MG63 (cell line): ENCODE measurements at regions not wholly inside any gene's neighbourhood (a gene's known extent, or its start where the extent isn't known, plus 50 kb on each side); places are given as distances from the start of the nearest gene placed in this dataset.
"Not testable (repeated sequence)": the region's sequence is repeated elsewhere in the genome, so short reads cannot be mapped to it uniquely, and the experiment has no call there.

ENCODE experiments used
- DNase-seq: peaks from one replicate; pipeline ENCODE4 v3.0.0-alpha.2; 2020
- H3K27me3 ChIP-seq: fragments of 250-450 bp; sonication (Bioruptor Pico); 2 replicates; pipeline ENCODE4 v1.5.1; 2020; ENCODE audit warnings: mild to moderate bottlenecking, moderate library complexity
- H3K36me3 ChIP-seq: fragments of 250-450 bp; sonication (Bioruptor Pico); 2 replicates; pipeline ENCODE4 v1.5.1; 2020; ENCODE audit warnings: mild to moderate bottlenecking, moderate library complexity
- H3K4me3 ChIP-seq: fragments of 250-450 bp; sonication (Bioruptor Pico); 2 replicates; pipeline ENCODE4 v1.5.1; 2020; ENCODE audit warnings: mild to moderate bottlenecking, moderate library complexity
- H3K9me3 ChIP-seq: fragments of 250-450 bp; sonication (Bioruptor Pico); 2 replicates; pipeline ENCODE4 v1.5.1; 2020; ENCODE audit warnings: mild to moderate bottlenecking, moderate library complexity

- Histone ChIP-seq H3K9me3 (peaks cover 6% of the 10 kb centered on the region; the same call in 1 of the 2 replicates), H3K27me3 (peaks cover 48% of the 10 kb centered on the region), H3K4me3 (no peak overlapping the region), H3K36me3 (no peaks in the 10 kb centered on the region)
- DNase-seq, result peak; percentile 78
Measured at GRCh38 chr20:48538058-48538825, 289.6 kb downstream of the PREX1 start.

GRCh38 chr20:48536206-48536605 is 291.6 kb downstream of the PREX1 start:
- no peak overlapping the region for H3K4me3 ChIP-seq
- H3K27me3 ChIP-seq, result peaks cover 44% of the 10 kb centered on the region
- H3K9me3 ChIP-seq, result no peaks in the 10 kb centered on the region
- no peaks in the 10 kb centered on the region for H3K36me3 ChIP-seq
- no peak for DNase-seq

- no peak for DNase-seq
- Histone ChIP-seq H3K27me3 (peaks cover 46% of the 10 kb centered on the region), H3K4me3 (no peak overlapping the region), H3K36me3 (no peaks in the 10 kb centered on the region), H3K9me3 (no peaks in the 10 kb centered on the region)
Measured at GRCh38 chr20:48535556-48535955, 292.2 kb downstream of the PREX1 start.

GRCh38 chr20:48532028-48532427 is 295.8 kb downstream of the PREX1 start:
- no peak overlapping the region for H3K4me3 ChIP-seq
- H3K36me3 ChIP-seq, result no peaks in the 10 kb centered on the region
- DNase-seq, result no peak
- peaks cover 47% of the 10 kb centered on the region for H3K27me3 ChIP-seq
- H3K9me3 ChIP-seq, result no peaks in the 10 kb centered on the region

- H3K4me3 ChIP-seq, result no peak overlapping the region
- no peaks in the 10 kb centered on the region for H3K9me3 ChIP-seq
- no peaks in the 10 kb centered on the region for H3K36me3 ChIP-seq
- H3K27me3 ChIP-seq, result peaks cover 52% of the 10 kb centered on the region
- no peak for DNase-seq
Measured at GRCh38 chr20:48531505-48531904, 296.3 kb downstream of the PREX1 start.

- DNase-seq, result peak; percentile 29
- Histone ChIP-seq H3K9me3 (no peaks in the 10 kb centered on the region), H3K27me3 (peaks cover 56% of the 10 kb centered on the region), H3K36me3 (no peaks in the 10 kb centered on the region), H3K4me3 (no peak overlapping the region)
Measured at GRCh38 chr20:48530957-48531356, 296.8 kb downstream of the PREX1 start.

GRCh38 chr20:48528346-48528745 is 299.5 kb downstream of the PREX1 start:
- no peaks in the 10 kb centered on the region for H3K9me3 ChIP-seq
- no peaks in the 10 kb centered on the region for H3K36me3 ChIP-seq
- no peak overlapping the region for H3K4me3 ChIP-seq
- no peak for DNase-seq
- H3K27me3 ChIP-seq, result peaks cover 44% of the 10 kb centered on the region

GRCh38 chr20:48527771-48528170 is 300.0 kb downstream of the PREX1 start:
- no peaks in the 10 kb centered on the region for H3K36me3 ChIP-seq
- no peak overlapping the region for H3K4me3 ChIP-seq
- peaks cover 38% of the 10 kb centered on the region for H3K27me3 ChIP-seq
- H3K9me3 ChIP-seq, result no peaks in the 10 kb centered on the region
- no peak for DNase-seq

- H3K9me3 ChIP-seq, result no peaks in the 10 kb centered on the region
- DNase-seq, result no peak
- H3K4me3 ChIP-seq, result no peak overlapping the region
- no peaks in the 10 kb centered on the region for H3K36me3 ChIP-seq
- H3K27me3 ChIP-seq, result peaks cover 36% of the 10 kb centered on the region
Measured at GRCh38 chr20:48526936-48527335, 300.9 kb downstream of the PREX1 start.

- Histone ChIP-seq H3K4me3 (no peak overlapping the region), H3K9me3 (no peaks in the 10 kb centered on the region), H3K27me3 (peaks cover 26% of the 10 kb centered on the region), H3K36me3 (no peaks in the 10 kb centered on the region)
- DNase-seq, result no peak
Measured at GRCh38 chr20:48525400-48525799, 302.4 kb downstream of the PREX1 start.

- Histone ChIP-seq H3K27me3 (peaks cover 17% of the 10 kb centered on the region), H3K9me3 (no peaks in the 10 kb centered on the region), H3K4me3 (no peak overlapping the region), H3K36me3 (no peaks in the 10 kb centered on the region)
- no peak for DNase-seq
Measured at GRCh38 chr20:48524582-48524981, 303.2 kb downstream of the PREX1 start.

- DNase-seq, result peak; percentile 40
Measured at GRCh38 chr20:48523191-48523995, 304.4 kb downstream of the PREX1 start.

GRCh38 chr20:48521121-48521520 is 306.7 kb downstream of the PREX1 start:
- DNase-seq, result no peak
- Histone ChIP-seq H3K9me3 (no peaks in the 10 kb centered on the region), H3K36me3 (no peaks in the 10 kb centered on the region), H3K4me3 (no peak overlapping the region), H3K27me3 (peaks cover 9% of the 10 kb centered on the region)

More at GRCh38 chr20:48523191-48523995, 304.4 kb downstream of the PREX1 start:
- H3K27me3 ChIP-seq, result peaks cover 15% of the 10 kb centered on the region
- no peaks in the 10 kb centered on the region for H3K9me3 ChIP-seq
- no peak overlapping the region for H3K4me3 ChIP-seq
- no peaks in the 10 kb centered on the region for H3K36me3 ChIP-seq

- H3K4me3 ChIP-seq, H3K9me3 ChIP-seq, H3K36me3 ChIP-seq, DNase-seq: not testable (repeated sequence)
- H3K27me3 ChIP-seq, result peaks cover 14% of the 10 kb centered on the region
Measured at GRCh38 chr20:48516196-48516595, 311.6 kb downstream of the PREX1 start.

GRCh38 chr20:48514577-48514976 is 313.2 kb downstream of the PREX1 start:
- H3K9me3 ChIP-seq, H3K36me3 ChIP-seq, DNase-seq, H3K4me3 ChIP-seq: not testable (repeated sequence)
- H3K27me3 ChIP-seq, result peaks cover 16% of the 10 kb centered on the region

- H3K36me3 ChIP-seq, H3K4me3 ChIP-seq, H3K9me3 ChIP-seq, DNase-seq: not testable (repeated sequence)
- H3K27me3 ChIP-seq, result peaks cover 16% of the 10 kb centered on the region
Measured at GRCh38 chr20:48512539-48512938, 315.3 kb downstream of the PREX1 start.

GRCh38 chr20:48505066-48505465 is 322.7 kb downstream of the PREX1 start:
- H3K36me3 ChIP-seq, DNase-seq, H3K4me3 ChIP-seq, H3K9me3 ChIP-seq: not testable (repeated sequence)
- H3K27me3 ChIP-seq, result peaks cover 42% of the 10 kb centered on the region
